WERI-Rb-1 (cell line): ENCODE measurements at regions not wholly inside any gene's neighbourhood (a gene's known extent, or its start where the extent isn't known, plus 50 kb on each side); places are given as distances from the start of the nearest gene placed in this dataset.

ENCODE experiments used
- DNase-seq: peaks from one replicate; pipeline ENCODE4 v3.0.0-alpha.2; 2020
- H3K27ac ChIP-seq: fragments of 250-450 bp; sonication (Bioruptor Pico); 2 replicates; pipeline ENCODE4 v1.5.1; 2020; ENCODE audit warnings: mild to moderate bottlenecking, moderate library complexity
- H3K27me3 ChIP-seq: fragments of 250-450 bp; sonication (Bioruptor Pico); 2 replicates; pipeline ENCODE4 v1.5.1; 2021; ENCODE audit warnings: mild to moderate bottlenecking, low read depth, moderate library complexity; ENCODE audit not compliant: insufficient read depth, severe bottlenecking
- H3K36me3 ChIP-seq: fragments of 250-450 bp; sonication (Bioruptor Pico); 2 replicates; pipeline ENCODE4 v1.5.1; 2020; ENCODE audit warnings: mild to moderate bottlenecking, moderate library complexity
- H3K4me3 ChIP-seq: 2 replicates; pipeline ENCODE4 v1.5.1; 2011; ENCODE audit warnings: low read depth, mild to moderate bottlenecking, control low read depth, low read length
- H3K9me3 ChIP-seq: fragments of 250-450 bp; sonication (Bioruptor Pico); 2 replicates; pipeline ENCODE4 v1.5.1; 2021; ENCODE audit warnings: mild to moderate bottlenecking, moderate library complexity; ENCODE audit not compliant: severe bottlenecking
- CTCF ChIP-seq: IDR thresholded peaks from 2 replicates; pipeline ENCODE4 v1.5.1; 2011; ENCODE audit warnings: low read depth, mild to moderate bottlenecking, control low read depth, inconsistent platforms, low read length

DNA sequence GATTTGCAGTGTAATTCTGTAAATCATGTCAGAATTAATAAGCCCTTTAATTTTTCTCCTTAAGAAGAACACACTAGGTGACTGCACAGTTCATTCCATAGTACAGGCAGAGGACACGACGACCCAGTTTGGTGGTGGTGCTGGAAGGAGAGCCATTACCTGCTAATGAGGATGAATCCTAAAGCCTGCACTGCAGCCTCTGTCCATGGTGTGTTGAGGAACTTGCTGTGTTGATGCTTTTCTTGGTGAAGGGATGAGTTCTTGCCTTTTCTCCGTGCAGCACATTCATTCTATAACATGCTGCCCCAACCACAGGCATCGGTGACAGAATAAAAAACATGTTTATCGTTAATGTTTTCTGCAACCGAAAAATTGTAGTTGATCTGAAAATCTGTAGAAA, 89.6 kb upstream of the VEPH1 start:
- no peak for DNase-seq
- no peaks in the 10 kb centered on the region for H3K9me3 ChIP-seq
- H3K36me3 ChIP-seq, result no peaks in the 10 kb centered on the region
- H3K27me3 ChIP-seq, result no peaks in the 10 kb centered on the region
- H3K27ac ChIP-seq, result no peak overlapping the region
- no peak overlapping the region for H3K4me3 ChIP-seq
- TF ChIP-seq CTCF, result no peak

- Histone ChIP-seq H3K36me3 (no peaks in the 10 kb centered on the region), H3K4me3 (no peak overlapping the region), H3K27ac (no peak overlapping the region), H3K9me3 (no peaks in the 10 kb centered on the region), H3K27me3 (no peaks in the 10 kb centered on the region)
- no peak for TF ChIP-seq CTCF
- DNase-seq, result no peak
Observed at GRCh38 chr3:157590273-157590672, 87.1 kb upstream of the VEPH1 start.

GRCh38 chr3:157589211-157589610, 86.0 kb upstream of the VEPH1 start:
- no peak for DNase-seq
- no peak for TF ChIP-seq CTCF
- Histone ChIP-seq H3K4me3 (no peak overlapping the region), H3K27ac (no peak overlapping the region), H3K36me3 (no peaks in the 10 kb centered on the region), H3K9me3 (no peaks in the 10 kb centered on the region), H3K27me3 (no peaks in the 10 kb centered on the region)

- Histone ChIP-seq H3K4me3 (no peak overlapping the region), H3K27ac (no peak overlapping the region), H3K9me3 (no peaks in the 10 kb centered on the region), H3K36me3 (no peaks in the 10 kb centered on the region), H3K27me3 (no peaks in the 10 kb centered on the region)
- no peak for DNase-seq
- no peak for TF ChIP-seq CTCF
Observed at GRCh38 chr3:157588386-157589060, 85.3 kb upstream of the VEPH1 start.

DNA sequence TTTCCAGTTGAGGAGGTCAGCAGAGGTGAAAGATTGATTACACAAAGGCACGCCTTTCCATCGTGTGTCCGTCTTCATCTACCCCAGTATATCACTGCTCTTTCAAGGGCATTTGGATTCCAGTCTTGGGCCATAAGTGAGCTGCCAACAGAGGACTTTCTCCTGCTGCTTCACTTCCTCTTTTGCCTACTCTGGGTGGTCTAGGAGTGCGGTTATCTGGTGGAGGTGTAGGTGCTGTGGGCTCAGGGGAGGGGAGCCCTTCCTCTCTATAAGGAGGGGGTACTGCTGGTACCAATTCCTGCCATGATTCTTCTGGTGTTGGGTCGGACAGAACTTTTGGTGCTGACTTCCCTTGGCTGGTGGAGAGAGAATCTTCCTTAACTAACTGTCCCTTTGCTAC, 83.1 kb upstream of the VEPH1 start:
- DNase-seq, result no peak
- no peak for TF ChIP-seq CTCF
- no peaks in the 10 kb centered on the region for H3K27me3 ChIP-seq
- H3K36me3 ChIP-seq, result no peaks in the 10 kb centered on the region
- no peak overlapping the region for H3K4me3 ChIP-seq
- H3K27ac ChIP-seq, result no peak overlapping the region
- no peaks in the 10 kb centered on the region for H3K9me3 ChIP-seq

- TF ChIP-seq CTCF, result no peak
- DNase-seq, result no peak
- no peaks in the 10 kb centered on the region for H3K27me3 ChIP-seq
- no peak overlapping the region for H3K27ac ChIP-seq
- H3K36me3 ChIP-seq, result no peaks in the 10 kb centered on the region
- H3K9me3 ChIP-seq, result no peaks in the 10 kb centered on the region
- H3K4me3 ChIP-seq, result no peak overlapping the region
Observed at GRCh38 chr3:157585386-157585785, 82.2 kb upstream of the VEPH1 start.
